Body of pancreas (tissue), 4 donors: ENCODE measurements at regions not wholly inside any gene's neighbourhood (a gene's known extent, or its start where the extent isn't known, plus 50 kb on each side); places are given as distances from the start of the nearest gene placed in this dataset.
"Not testable (repeated sequence)": the region's sequence is repeated elsewhere in the genome, so short reads cannot be mapped to it uniquely, and the experiment has no call there.

Experiments used
- ATAC-seq: fragments of 150-250 bp; one replicate; pipeline ENCODE4 v1.9.1; 2016
- DNase-seq, 4 donors: peaks; one replicate each; pipeline ENCODE4 v3.0.0-alpha.2; 2019
- H3K27ac ChIP-seq, 4 donors: fragments of 200-600 bp; sonication (generic); 1 replicate in 3 of 4; 2 replicates in 1 of 4; pipeline versions ENCODE4 v1.5.1 to v1.6.1; 2016 to 2019; ENCODE audit warnings: mild to moderate bottlenecking in 1 of 4, mixed read lengths in 1 of 4, moderate library complexity in 1 of 4
- H3K27me3 ChIP-seq, 2 donors: fragments of 200-600 bp; sonication (generic); one replicate each; pipeline ENCODE4 v1.6.0; 2016; ENCODE audit warnings: mild to moderate bottlenecking in 1 of 2
- H3K36me3 ChIP-seq, 2 donors: fragments of 200-600 bp; sonication (generic); replicated peaks in 1 of 2; 2 replicates each; pipeline ENCODE4 v1.5.1; 2016; ENCODE audit warnings: low read depth in 2 of 2; ENCODE audit not compliant: insufficient read depth in 1 of 2
- H3K4me1 ChIP-seq: fragments of 200-600 bp; sonication (generic); one replicate; pipeline ENCODE4 v1.6.0; 2016
- H3K4me3 ChIP-seq, 2 donors: fragments of 200-600 bp; sonication (generic); 1 replicate in 1 of 2; 2 replicates in 1 of 2; pipeline ENCODE4 v1.5.1; 2016 to 2019
- H3K9me3 ChIP-seq, 3 donors: fragments of 200-600 bp; sonication (generic); 1 replicate in 2 of 3; 2 replicates in 1 of 3; pipeline ENCODE4 v1.5.1; 2016
- POLR2A ChIP-seq, 3 donors: fragments of 450-650 bp; IDR thresholded peaks; one replicate each; pipeline ENCODE4 v1.6.1; 2016; ENCODE audit warnings: antibody characterized with exemption in 3 of 3, mild to moderate bottlenecking in 2 of 3
- WGBS, 2 donors: methylation state at CpG; one replicate each; pipeline ENCODE4 v1.1.5; 2017; 5-methylcytosine and 5-hydroxymethylcytosine counted together
- intact Hi-C: fragments of 100-400 bp; cut with DNase I; formaldehyde crosslinking; loops from one replicate; pipeline ENCODE4 v1.15.1; 2023
- TF ChIP-seq, protein P1 (sequence below), 7 experiments: fragments of 450-650 bp in 4 of 7; fragments of 200-600 bp in 3 of 7; sonication (generic) in 3 of 7; IDR thresholded peaks; one replicate each; pipeline ENCODE4 v1.5.1; 2016 to 2019; ENCODE audit warnings: antibody characterized with exemption in 7 of 7

DNA sequence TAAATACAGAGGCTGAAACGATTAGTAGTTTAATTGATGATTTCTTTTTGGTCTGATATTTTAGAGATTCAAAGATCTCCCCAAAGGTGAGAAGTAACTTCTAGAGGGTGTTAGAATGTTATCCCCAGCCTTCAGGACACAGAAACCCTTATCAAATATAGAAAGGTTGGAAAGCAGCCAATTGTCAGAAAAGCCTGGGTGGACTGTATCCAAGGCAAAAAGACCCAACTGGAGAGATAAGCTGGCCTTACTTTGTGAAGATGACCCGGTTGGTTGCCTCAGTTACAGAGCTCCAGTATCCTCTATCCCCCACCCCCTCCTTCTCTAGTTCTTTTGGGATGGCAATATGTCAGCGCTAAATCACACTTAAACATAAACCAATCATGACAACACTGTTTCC, 75.7 kb downstream of the GCNT4 start:
- Histone ChIP-seq H3K4me1 (no peaks in the 10 kb centered on the region), H3K4me3 (no peak overlapping the region), H3K36me3 (no peaks in the 10 kb centered on the region), H3K9me3 (peaks cover 0 to 3% (median 0%) of the 10 kb centered on the region in 3 donors), H3K27ac (no peak overlapping the region), H3K27me3 (no peaks in the 10 kb centered on the region)
- no peak for TF ChIP-seq POLR2A (IDR thresholded peaks at IDR 0.05)
- TF ChIP-seq, protein P1, sequence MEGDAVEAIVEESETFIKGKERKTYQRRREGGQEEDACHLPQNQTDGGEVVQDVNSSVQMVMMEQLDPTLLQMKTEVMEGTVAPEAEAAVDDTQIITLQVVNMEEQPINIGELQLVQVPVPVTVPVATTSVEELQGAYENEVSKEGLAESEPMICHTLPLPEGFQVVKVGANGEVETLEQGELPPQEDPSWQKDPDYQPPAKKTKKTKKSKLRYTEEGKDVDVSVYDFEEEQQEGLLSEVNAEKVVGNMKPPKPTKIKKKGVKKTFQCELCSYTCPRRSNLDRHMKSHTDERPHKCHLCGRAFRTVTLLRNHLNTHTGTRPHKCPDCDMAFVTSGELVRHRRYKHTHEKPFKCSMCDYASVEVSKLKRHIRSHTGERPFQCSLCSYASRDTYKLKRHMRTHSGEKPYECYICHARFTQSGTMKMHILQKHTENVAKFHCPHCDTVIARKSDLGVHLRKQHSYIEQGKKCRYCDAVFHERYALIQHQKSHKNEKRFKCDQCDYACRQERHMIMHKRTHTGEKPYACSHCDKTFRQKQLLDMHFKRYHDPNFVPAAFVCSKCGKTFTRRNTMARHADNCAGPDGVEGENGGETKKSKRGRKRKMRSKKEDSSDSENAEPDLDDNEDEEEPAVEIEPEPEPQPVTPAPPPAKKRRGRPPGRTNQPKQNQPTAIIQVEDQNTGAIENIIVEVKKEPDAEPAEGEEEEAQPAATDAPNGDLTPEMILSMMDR (IDR thresholded peaks at IDR 0.05), result no peak
- ATAC-seq, result no peak
- no peak for DNase-seq
- 51 to 55% methylated on average over 3 of the region's 3 CpGs for WGBS, 2 donors
- intact Hi-C loops, result no loop called here

DNA sequence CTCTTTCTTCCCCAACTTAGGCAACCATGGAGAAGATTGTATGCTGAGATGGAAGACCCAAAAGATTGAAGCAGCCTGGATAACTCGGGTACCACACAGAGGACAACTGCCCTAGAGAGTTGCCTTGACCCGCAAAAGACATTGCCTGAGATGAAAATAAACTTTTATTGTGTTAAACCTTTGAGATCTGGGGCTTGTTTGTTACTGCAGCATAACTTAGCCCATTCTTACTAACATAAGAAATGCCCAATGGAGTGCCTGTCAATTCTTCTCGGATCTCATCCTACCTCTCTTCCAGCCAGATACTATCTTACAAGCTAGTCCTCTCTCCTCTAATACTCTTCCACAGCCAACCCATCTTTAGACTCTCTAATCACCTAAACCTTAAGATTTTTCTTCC, 76.8 kb downstream of the GCNT4 start:
- intact Hi-C loops, result no loop called here
- no peak for ATAC-seq
- no peaks in the 10 kb centered on the region for H3K27me3 ChIP-seq

DNA sequence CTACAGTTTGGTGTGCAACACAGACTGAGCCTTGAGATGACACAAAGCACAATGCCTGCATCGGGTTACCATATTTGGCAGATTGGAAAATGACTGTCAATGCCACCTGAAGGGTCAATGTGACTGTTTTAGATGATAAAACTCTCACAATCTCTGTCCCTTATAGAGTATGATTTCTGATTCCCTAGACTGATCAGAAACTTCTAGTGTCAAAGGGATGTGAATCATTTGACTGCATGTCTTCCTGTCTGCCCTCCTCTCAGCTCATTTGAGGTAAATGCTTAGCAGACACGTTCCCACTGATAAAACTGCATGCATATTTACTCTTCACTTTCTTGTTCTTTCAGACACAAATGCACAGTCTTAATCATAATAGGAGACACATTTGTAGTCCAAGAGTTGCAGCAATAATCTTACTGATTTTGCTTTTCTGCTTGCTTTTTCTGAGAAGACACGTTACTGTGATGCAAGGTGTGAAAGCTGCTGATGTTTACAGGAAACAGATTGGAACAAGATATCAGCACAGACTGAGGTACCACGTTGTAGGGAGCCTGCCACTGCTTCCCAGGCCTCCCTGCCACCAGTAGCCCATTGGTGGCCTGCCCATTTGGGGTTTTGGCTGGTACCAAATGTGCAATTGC, 77.8 kb downstream of the GCNT4 start:
- DNase-seq, result no peak
- no peaks in the 10 kb centered on the region for H3K36me3 ChIP-seq
- H3K4me3 ChIP-seq, result no peak overlapping the region
- intact Hi-C loops, result no loop called here
- 44 to 47% methylated on average over 4 of the region's 4 CpGs for WGBS, 2 donors
- peaks cover 0 to 3% (median 0%) of the 10 kb centered on the region in 3 donors for H3K9me3 ChIP-seq
- ATAC-seq, result no peak
- H3K4me1 ChIP-seq, result peaks cover 18% of the 10 kb centered on the region
- TF ChIP-seq, protein P1 (IDR thresholded peaks at IDR 0.05), result no peak
- no peak for TF ChIP-seq POLR2A (IDR thresholded peaks at IDR 0.05)
- no peak overlapping the region for H3K27ac ChIP-seq
- no peaks in the 10 kb centered on the region for H3K27me3 ChIP-seq

More for the DNA sequence above, 76.8 kb downstream of the GCNT4 start:
- H3K4me1 ChIP-seq, result peaks cover 8% of the 10 kb centered on the region
- H3K36me3 ChIP-seq, result no peaks in the 10 kb centered on the region
- DNase-seq, result no peak
- H3K9me3 ChIP-seq, result peaks cover 0 to 3% (median 0%) of the 10 kb centered on the region in 3 donors
- H3K27ac ChIP-seq, result no peak overlapping the region
- 94 to 95% methylated on average over 3 of the region's 3 CpGs for WGBS, 2 donors
- no peak overlapping the region for H3K4me3 ChIP-seq
- TF ChIP-seq, protein P1 (IDR thresholded peaks at IDR 0.05), result no peak
- no peak for TF ChIP-seq POLR2A (IDR thresholded peaks at IDR 0.05)

DNA sequence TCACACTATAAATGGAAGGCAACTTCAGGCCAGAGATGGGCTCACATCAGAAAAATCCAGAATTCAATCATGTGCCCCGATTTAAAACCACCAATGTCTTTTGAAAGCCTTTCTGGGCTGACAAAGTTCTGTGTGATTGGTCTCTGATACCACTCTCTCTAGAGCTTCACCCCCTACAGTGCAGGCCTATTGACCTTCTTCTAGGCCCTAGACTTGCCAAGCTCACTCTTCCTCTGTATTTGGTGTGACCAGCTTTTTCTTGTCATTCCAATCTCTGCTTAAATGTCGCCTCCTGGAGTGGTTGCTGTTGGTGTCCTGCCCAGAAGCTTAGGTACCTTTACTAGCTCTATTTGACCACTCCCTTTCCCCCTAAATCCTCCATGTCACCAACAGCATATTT, 78.7 kb downstream of the GCNT4 start:
- Histone ChIP-seq H3K4me3 (no peak overlapping the region), H3K4me1 (peaks cover 18% of the 10 kb centered on the region), H3K9me3 (peaks cover 0 to 3% (median 0%) of the 10 kb centered on the region in 3 donors), H3K27me3 (no peaks in the 10 kb centered on the region), H3K27ac (no peak overlapping the region), H3K36me3 (no peaks in the 10 kb centered on the region)
- WGBS, 2 donors, result 76 to 82% methylated on average over 2 of the region's 2 CpGs
- ATAC-seq (no peak), DNase-seq (no peak)
- TF ChIP-seq, protein P1 (IDR thresholded peaks at IDR 0.05), result no peak
- no peak for TF ChIP-seq POLR2A (IDR thresholded peaks at IDR 0.05)
- intact Hi-C loops, result no loop called here

DNA sequence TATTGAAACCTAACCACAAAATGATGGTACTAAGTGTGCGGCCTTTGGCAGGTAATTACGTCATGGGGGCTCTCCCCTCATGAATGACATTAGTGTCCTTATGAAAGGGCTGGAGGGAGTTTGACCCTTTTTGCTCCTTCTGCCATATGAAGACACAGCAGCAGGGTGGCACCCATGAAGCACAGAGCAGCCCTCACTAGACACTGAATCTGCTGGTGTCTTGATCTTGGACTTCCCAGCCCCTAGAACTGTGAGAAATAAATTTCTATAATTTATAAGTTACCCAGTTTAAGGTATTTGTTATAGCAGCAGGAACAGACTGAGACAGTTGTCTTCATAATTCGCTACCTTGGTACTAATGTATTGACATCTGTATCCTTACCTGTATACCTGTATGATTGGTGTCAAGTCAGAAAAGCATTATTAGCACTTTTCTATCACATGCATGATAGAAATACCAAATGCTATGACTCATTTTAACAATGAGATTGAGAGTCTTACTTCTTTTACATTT, 80.4 kb downstream of the GCNT4 start:
- Histone ChIP-seq H3K27ac (no peak overlapping the region), H3K4me1 (peaks cover 18% of the 10 kb centered on the region), H3K4me3 (no peak overlapping the region), H3K36me3 (no peaks in the 10 kb centered on the region), H3K27me3 (no peaks in the 10 kb centered on the region), H3K9me3 (peaks cover 0 to 3% (median 0%) of the 10 kb centered on the region in 3 donors)
- TF ChIP-seq, protein P1 (IDR thresholded peaks at IDR 0.05), result no peak
- TF ChIP-seq POLR2A (IDR thresholded peaks at IDR 0.05), result no peak
- DNase-seq (no peak), ATAC-seq (no peak)
- 84 to 96% methylated on average over 3 of the region's 3 CpGs for WGBS, 2 donors
- intact Hi-C loops, result no loop called here

DNA sequence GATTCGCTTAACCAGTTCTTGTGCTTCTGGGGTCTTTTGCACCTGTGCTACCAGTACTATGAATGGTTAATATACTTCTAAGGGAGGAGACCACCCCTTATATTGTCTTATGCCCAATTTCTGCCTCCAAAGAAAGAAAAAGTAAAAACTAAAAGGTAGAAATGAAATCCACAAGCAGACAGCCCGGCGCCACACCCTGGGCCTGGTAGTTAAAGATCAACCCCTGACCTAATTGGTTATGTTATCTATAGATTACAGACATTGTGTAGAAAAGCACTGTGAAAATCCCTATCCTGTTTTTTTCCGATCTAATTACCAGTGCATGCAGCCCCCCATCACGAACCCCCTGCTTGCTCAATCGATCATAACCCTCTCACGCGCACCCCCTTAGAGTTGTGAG, 81.5 kb downstream of the GCNT4 start:
- intact Hi-C loops, H3K27me3 ChIP-seq, H3K4me3 ChIP-seq, ATAC-seq, H3K9me3 ChIP-seq, DNase-seq, H3K36me3 ChIP-seq: not testable (repeated sequence)
- WGBS, 2 donors, result 58% methylated on average over 8 of the region's 8 CpGs
- Histone ChIP-seq H3K27ac (peak overlapping the region in 3 of 4 donors; percentile 18 to 38 (median 35)), H3K4me1 (peaks cover 24% of the 10 kb centered on the region)
